Hematopoietic multipotent progenitor cell treated with erythropoietin and hydrocortisone succinate and interleukin-3 and kit ligand, for 8 days (in vitro differentiated cells): ENCODE measurements at regions not wholly inside any gene's neighbourhood (a gene's known extent, or its start where the extent isn't known, plus 50 kb on each side); places are given as distances from the start of the nearest gene placed in this dataset.

Experiments
- DNase-seq: peaks from one replicate; pipeline ENCODE4 v3.0.0-alpha.2; 2015

GRCh38 chr5:165894916-165895315 is 2389.5 kb downstream of the MAT2B start:
- DNase-seq = no peak

- no peak for DNase-seq
Observed at GRCh38 chr5:165903835-165904234, 2387.6 kb upstream of the WWC1 start.

- DNase-seq = no peak
Observed at GRCh38 chr5:165906871-165907270, 2384.6 kb upstream of the WWC1 start.

- DNase-seq = no peak
Observed at GRCh38 chr5:165913059-165913458, 2378.4 kb upstream of the WWC1 start.

GRCh38 chr5:165914456-165914855 is 2377.0 kb upstream of the WWC1 start:
- DNase-seq = no peak

- no peak for DNase-seq
Observed at GRCh38 chr5:165919196-165919595, 2372.2 kb upstream of the WWC1 start.

GRCh38 chr5:165920655-165921054 is 2370.8 kb upstream of the WWC1 start:
- DNase-seq = no peak

GRCh38 chr5:165928971-165929370 is 2362.5 kb upstream of the WWC1 start:
- DNase-seq = no peak

GRCh38 chr5:165940541-165940940 is 2350.9 kb upstream of the WWC1 start:
- no peak for DNase-seq

- DNase-seq = no peak
Observed at GRCh38 chr5:165956854-165957253, 2334.6 kb upstream of the WWC1 start.

- DNase-seq = no peak
Observed at GRCh38 chr5:165981671-165982070, 2309.8 kb upstream of the WWC1 start.

- DNase-seq = no peak
Observed at GRCh38 chr5:165996201-165996875, 2295.1 kb upstream of the WWC1 start.

GRCh38 chr5:165999693-166000320 is 2291.6 kb upstream of the WWC1 start:
- no peak for DNase-seq

GRCh38 chr5:166004006-166004405 is 2287.4 kb upstream of the WWC1 start:
- DNase-seq = no peak

GRCh38 chr5:166013415-166013814 is 2278.0 kb upstream of the WWC1 start:
- DNase-seq = no peak

- no peak for DNase-seq
Observed at GRCh38 chr5:166014256-166014655, 2277.2 kb upstream of the WWC1 start.

- no peak for DNase-seq
Observed at GRCh38 chr5:166018716-166019115, 2272.7 kb upstream of the WWC1 start.

GRCh38 chr5:166022065-166022464 is 2269.4 kb upstream of the WWC1 start:
- no peak for DNase-seq

- DNase-seq = no peak
Observed at GRCh38 chr5:166024970-166025369, 2266.5 kb upstream of the WWC1 start.

GRCh38 chr5:166027582-166027981 is 2263.9 kb upstream of the WWC1 start:
- no peak for DNase-seq

GRCh38 chr5:166031926-166032325 is 2259.5 kb upstream of the WWC1 start:
- no peak for DNase-seq

- no peak for DNase-seq
Observed at GRCh38 chr5:166032601-166033000, 2258.8 kb upstream of the WWC1 start.

GRCh38 chr5:166045961-166046360 is 2245.5 kb upstream of the WWC1 start:
- no peak for DNase-seq

GRCh38 chr5:166046956-166047355 is 2244.5 kb upstream of the WWC1 start:
- DNase-seq = no peak

GRCh38 chr5:166050531-166050930 is 2240.9 kb upstream of the WWC1 start:
- DNase-seq = no peak
